ENCODE measurements at regions not wholly inside any gene's neighbourhood (a gene's known extent, or its start where the extent isn't known, plus 50 kb on each side); places are given as distances from the start of the nearest gene placed in this dataset.

DNA sequence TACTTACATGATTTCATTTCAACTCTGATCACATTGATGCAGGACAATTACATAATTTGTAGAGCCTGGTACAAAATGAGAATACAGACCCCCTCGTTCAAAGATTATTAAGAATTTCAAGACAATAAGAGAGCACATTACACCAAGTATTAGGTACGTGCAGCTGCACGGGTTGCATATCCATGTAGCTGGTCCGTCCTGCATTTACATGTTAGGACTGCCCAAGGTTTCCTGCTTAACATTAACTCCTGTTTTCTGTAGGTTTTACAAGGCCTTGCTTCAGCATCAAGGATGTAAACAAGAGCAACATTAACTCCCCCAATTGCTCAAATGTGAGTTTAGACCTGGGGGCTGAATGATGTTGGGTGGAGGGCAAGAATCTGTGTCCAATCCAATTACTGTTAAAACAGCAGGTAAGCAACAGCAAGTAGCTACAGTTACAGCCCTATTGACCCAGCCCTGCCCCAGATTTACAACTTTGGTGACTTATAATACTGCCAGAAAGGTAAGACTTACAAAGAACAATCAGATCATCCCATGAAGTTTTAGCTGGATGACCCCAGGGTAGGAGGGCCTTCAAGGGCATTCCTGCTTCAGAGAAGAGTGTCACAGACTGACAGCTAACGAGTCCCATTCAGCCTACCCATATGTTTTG is 127.4 kb upstream of the PPP2R3A start:
- Mint-ChIP-seq H3K4me3 (no peak overlapping the region), H3K4me1 (ENCODE audit: low read depth) (no peaks in the 10 kb centered on the region), H3K9me3 (no peaks in the 10 kb centered on the region), H3K36me3 (ENCODE audit: insufficient read depth) (no peaks in the 10 kb centered on the region), H3K27me3 (ENCODE audit: low read depth) (no peaks in the 10 kb centered on the region)
- ATAC-seq (no peak), DNase-seq (no peak)

DNA sequence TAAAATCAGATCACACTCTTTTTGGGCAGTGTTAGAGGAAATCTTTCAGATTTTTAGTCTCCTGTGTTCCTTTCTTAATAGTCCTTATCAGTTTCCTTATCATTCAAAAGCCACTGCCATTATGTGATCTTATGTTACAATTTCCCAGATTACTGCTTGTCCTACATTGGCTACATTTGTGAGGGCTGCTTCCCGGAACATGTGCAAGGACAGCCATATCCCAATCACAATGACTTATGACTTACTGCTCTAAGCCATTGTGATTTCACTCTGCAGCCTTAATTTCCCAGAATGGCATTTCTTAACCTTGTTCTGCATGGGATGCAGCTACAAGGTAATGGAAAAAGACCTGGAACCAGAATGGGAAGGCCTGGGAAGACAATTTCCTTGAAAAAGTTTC is 125.1 kb upstream of the PPP2R3A start:
- DNase-seq (no peak), ATAC-seq (no peak)
- H3K27me3 Mint-ChIP-seq (ENCODE audit: low read depth), result no peaks in the 10 kb centered on the region
- no peaks in the 10 kb centered on the region for H3K36me3 Mint-ChIP-seq (ENCODE audit: insufficient read depth)
- H3K9me3 Mint-ChIP-seq, result no peaks in the 10 kb centered on the region
- no peak overlapping the region for H3K4me3 Mint-ChIP-seq
- no peaks in the 10 kb centered on the region for H3K4me1 Mint-ChIP-seq (ENCODE audit: low read depth)

DNA sequence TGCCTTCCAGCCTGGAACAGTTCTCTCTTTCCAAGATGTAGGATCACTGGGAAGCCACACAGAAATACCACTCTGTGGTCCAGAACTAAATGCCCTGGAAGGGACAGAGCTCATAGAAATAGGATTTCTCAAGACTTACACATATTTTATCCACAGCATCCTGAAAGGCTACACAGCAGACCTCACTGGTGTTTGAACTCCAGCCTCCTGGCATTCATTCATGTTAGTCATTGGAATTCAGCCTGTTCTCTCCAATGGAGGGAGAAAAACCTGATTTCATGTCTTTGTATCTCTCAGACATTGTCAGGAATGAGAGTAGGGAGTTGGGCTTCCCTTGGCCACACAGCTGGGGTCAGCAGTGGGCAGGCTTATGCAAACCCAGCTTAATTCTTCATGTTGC is 121.1 kb upstream of the PPP2R3A start:
- Mint-ChIP-seq H3K27me3 (ENCODE audit: low read depth) (no peaks in the 10 kb centered on the region), H3K4me3 (no peak overlapping the region), H3K9me3 (peaks cover 4% of the 10 kb centered on the region), H3K4me1 (ENCODE audit: low read depth) (no peaks in the 10 kb centered on the region), H3K36me3 (ENCODE audit: insufficient read depth) (no peaks in the 10 kb centered on the region)
- no peak for ATAC-seq
- DNase-seq, result no peak

DNA sequence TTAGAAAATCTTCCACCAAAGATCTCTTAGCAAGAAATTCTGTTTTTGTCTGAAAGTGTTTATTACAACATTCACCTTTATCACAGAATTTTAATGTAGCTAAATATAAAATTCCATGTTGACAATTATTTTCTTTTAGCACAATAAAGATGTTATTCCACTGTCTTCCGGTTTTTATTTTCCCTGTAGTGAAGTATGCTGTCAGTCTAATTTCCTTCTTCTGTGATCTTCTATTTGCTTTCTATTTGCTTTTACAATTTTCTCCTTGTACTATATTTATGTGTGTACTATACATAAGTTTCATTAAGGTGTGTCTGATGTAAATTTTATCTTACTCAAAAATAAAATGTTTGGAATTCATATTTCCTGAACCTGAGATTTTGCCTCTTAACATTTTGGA is 117.5 kb upstream of the PPP2R3A start:
- Mint-ChIP-seq H3K27me3 (ENCODE audit: low read depth) (peaks cover 6% of the 10 kb centered on the region), H3K4me1 (ENCODE audit: low read depth) (no peaks in the 10 kb centered on the region), H3K4me3 (no peak overlapping the region), H3K9me3 (peaks cover 4% of the 10 kb centered on the region), H3K36me3 (ENCODE audit: insufficient read depth) (no peaks in the 10 kb centered on the region)
- no peak for DNase-seq
- no peak for ATAC-seq

DNA sequence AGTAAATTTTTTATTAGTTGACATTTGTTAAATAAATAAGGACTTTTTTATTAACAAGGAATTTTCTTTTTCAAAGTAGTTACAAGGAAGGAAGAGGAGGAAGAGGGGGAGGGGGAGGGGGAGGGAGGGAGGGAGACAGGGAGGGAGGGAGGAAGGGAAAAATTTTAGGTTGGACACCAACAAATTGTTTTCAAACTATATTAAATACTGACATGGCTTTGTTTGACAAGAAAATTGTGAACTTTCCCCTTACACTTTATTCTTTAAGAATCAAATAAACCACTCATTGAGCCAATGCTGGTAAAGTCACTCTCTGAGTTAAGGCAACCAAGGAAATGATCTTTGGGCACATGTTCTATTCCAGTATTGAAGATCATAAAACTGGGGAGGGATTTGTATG is 115.7 kb upstream of the PPP2R3A start:
- DNase-seq (no peak), ATAC-seq (no peak)
- Mint-ChIP-seq H3K9me3 (peaks cover 4% of the 10 kb centered on the region), H3K27me3 (ENCODE audit: low read depth) (peaks cover 6% of the 10 kb centered on the region), H3K4me1 (ENCODE audit: low read depth) (no peaks in the 10 kb centered on the region), H3K4me3 (no peak overlapping the region), H3K36me3 (ENCODE audit: insufficient read depth) (no peaks in the 10 kb centered on the region)

DNA sequence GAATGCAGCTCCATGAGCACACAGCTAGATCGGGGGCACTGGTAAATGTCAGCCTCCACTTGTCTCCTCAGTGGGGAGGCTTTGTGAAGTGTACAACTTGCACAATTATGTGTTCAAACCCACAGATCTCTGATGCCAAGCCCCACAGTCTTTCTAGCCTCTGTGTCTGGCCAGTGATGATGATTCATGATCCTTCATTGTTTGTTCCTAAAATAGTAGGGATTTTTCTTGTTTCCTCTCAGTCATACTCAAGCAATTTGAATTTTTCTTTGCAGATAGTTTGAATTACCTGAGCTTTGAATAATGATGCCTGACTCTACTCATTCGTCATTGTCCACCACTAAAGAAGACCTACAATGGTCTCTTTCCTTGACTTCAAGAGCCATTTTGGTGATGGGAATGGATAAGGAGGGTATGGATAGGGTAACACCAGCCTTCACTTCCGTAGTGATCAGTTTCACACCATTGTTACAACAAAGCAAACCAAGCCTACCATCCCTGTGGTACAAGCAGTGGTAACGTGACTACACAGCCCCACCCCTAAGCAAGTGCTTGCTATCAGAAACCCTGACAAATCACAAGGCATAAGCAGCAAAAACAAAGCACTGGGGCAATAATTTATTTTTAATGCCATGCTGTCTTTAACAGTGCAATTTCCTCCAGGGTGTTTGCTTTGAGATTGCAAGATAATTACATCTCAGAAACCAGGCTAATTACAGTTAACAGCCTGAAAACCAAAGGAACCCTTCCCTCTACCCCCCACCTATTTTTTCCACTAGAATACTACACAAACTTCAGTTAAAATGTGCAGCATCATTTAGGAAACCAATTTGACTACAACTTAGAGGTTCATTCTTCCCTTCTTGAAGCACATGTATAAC is 114.1 kb upstream of the PPP2R3A start:
- H3K4me3 Mint-ChIP-seq, result no peak overlapping the region
- H3K9me3 Mint-ChIP-seq, result peaks cover 4% of the 10 kb centered on the region
- H3K36me3 Mint-ChIP-seq (ENCODE audit: insufficient read depth), result no peaks in the 10 kb centered on the region
- H3K4me1 Mint-ChIP-seq (ENCODE audit: low read depth), result no peaks in the 10 kb centered on the region
- no peak for ATAC-seq
- no peak for DNase-seq
- peaks cover 6% of the 10 kb centered on the region for H3K27me3 Mint-ChIP-seq (ENCODE audit: low read depth)

DNA sequence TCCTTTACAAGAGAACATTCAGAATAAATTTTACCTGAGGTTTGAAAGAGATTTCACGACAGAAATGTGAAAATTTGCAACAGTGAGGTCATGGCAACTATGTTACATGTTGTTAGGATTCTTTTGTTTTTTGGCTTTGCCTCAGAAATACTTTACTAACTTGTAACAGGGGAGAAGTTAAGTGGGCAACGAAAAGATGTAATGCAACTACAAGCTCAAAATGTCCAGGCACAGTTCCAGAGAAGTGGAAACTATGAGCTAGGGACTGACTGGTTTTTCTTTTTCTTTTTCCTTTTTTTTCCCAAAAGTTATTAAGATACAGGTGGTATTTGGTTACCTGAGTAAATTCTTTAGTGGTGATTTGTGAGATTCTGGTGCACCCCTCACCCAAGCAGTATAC is 111.5 kb upstream of the PPP2R3A start:
- Mint-ChIP-seq H3K9me3 (no peaks in the 10 kb centered on the region), H3K4me1 (ENCODE audit: low read depth) (no peaks in the 10 kb centered on the region), H3K36me3 (ENCODE audit: insufficient read depth) (no peaks in the 10 kb centered on the region), H3K4me3 (no peak overlapping the region), H3K27me3 (ENCODE audit: low read depth) (peaks cover 6% of the 10 kb centered on the region)
- no peak for ATAC-seq
- no peak for DNase-seq

DNA sequence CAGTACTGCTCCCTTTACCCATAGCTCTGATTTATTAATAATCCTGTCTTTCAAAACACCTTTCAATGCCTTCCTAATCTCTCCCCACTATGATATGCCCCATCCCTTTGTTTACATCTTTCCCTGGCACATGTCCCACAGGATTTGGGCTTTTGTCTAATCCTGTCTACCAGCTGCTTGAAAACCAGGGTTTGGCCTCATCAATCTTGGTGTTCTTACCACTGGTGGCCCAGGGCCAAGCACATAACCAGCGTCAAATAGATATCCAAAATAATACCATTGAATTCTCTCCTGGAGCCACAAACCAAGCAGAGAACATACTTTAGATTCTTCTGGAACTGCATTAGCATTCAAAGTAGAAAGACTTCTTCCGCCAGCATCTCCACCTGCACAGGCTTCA is 104.8 kb upstream of the PPP2R3A start:
- DNase-seq (no peak), ATAC-seq (no peak)
- Mint-ChIP-seq H3K36me3 (ENCODE audit: insufficient read depth) (no peaks in the 10 kb centered on the region), H3K4me3 (no peak overlapping the region), H3K27me3 (ENCODE audit: low read depth) (no peaks in the 10 kb centered on the region), H3K9me3 (no peaks in the 10 kb centered on the region), H3K4me1 (ENCODE audit: low read depth) (no peaks in the 10 kb centered on the region)

DNA sequence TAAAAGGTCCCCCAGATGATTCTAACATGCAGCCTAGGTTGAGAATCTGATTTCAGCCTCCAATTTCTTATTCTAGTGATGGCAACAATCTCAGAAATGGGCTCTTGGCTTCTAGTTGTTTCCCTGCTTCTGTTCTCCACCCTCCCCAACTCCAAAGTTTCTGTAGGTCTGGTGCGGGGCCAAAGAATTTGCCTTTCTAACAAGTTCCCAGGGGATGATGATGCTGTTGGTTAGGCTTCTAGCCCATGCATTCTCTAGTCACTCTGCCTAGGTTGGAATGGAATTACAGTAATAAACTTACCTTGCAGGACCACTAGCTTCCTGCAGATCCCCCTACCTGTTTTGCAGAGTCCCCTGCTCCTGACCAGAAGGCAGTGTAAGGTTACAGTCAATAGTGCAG is 103.2 kb upstream of the PPP2R3A start:
- peaks cover 4% of the 10 kb centered on the region for H3K9me3 Mint-ChIP-seq
- no peak overlapping the region for H3K4me3 Mint-ChIP-seq
- H3K36me3 Mint-ChIP-seq (ENCODE audit: insufficient read depth), result no peaks in the 10 kb centered on the region
- peaks cover 2% of the 10 kb centered on the region for H3K27me3 Mint-ChIP-seq (ENCODE audit: low read depth)
- DNase-seq, result no peak
- no peak for ATAC-seq
- H3K4me1 Mint-ChIP-seq (ENCODE audit: low read depth), result no peaks in the 10 kb centered on the region

DNA sequence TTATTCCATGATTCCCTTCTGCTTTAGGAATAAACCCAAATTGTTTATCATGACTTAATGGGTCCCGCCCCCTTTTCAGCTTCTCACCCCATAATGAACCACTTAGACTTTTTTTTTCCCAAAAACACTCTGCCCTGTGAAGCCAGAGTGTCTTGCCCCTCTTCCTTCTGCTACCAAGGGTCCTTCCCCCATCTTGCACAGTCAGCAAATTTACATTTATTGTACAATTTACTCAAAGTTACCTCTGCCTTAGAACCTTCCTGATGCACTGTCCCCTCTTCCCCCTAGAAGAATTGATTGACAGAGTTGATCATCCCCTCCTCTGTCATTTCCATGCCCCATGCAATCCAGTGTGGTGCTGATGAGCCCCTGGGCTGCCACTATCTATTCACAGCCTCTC is 101.5 kb upstream of the PPP2R3A start:
- peaks cover 4% of the 10 kb centered on the region for H3K9me3 Mint-ChIP-seq
- no peaks in the 10 kb centered on the region for H3K4me1 Mint-ChIP-seq (ENCODE audit: low read depth)
- no peak for ATAC-seq
- no peaks in the 10 kb centered on the region for H3K36me3 Mint-ChIP-seq (ENCODE audit: insufficient read depth)
- peaks cover 2% of the 10 kb centered on the region for H3K27me3 Mint-ChIP-seq (ENCODE audit: low read depth)
- no peak overlapping the region for H3K4me3 Mint-ChIP-seq
- no peak for DNase-seq

DNA sequence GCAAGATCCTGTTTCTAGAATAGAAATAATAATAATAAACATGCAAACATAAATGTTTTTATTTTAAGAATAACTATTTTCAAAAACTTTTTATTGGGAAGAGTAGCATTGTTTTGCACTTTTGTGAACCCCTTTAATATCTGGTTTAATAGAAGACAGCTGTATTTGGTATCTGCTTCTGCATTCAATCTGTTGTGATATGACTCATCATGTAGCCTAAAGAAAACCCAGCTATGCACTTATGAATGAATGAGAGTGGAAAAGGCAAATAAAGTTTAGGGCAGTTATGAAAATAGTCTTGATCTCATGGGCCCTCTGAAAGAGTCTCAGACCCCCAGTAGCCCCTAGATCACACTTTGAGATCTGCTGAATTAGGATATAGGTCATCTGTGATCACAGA is 100.4 kb upstream of the PPP2R3A start:
- Mint-ChIP-seq H3K4me1 (ENCODE audit: low read depth) (no peaks in the 10 kb centered on the region), H3K9me3 (peaks cover 4% of the 10 kb centered on the region), H3K4me3 (no peak overlapping the region), H3K27me3 (ENCODE audit: low read depth) (peaks cover 2% of the 10 kb centered on the region), H3K36me3 (ENCODE audit: insufficient read depth) (no peaks in the 10 kb centered on the region)
- ATAC-seq, result no peak
- no peak for DNase-seq

DNA sequence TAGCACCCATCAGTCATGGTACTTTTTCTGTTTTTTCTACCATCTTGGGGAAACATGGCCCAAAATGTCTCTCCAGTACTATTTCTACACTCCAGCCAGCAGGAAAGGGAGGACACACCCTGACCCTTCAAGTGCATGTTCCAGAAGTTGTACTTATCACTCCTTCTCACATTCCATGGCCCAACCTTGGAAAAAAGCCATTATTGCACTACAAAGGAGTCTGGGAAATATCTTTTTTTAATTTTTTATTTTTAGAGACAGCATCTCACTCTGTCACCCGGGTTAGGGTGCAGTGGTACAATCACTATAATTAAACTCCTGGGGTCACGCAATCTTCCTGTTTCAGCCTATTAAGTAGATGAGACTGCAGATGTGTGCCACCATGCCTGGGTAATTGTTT is 100.0 kb upstream of the PPP2R3A start:
- DNase-seq (no peak), ATAC-seq (no peak)
- H3K4me1 Mint-ChIP-seq (ENCODE audit: low read depth), result no peaks in the 10 kb centered on the region
- H3K27me3 Mint-ChIP-seq (ENCODE audit: low read depth), result peaks cover 2% of the 10 kb centered on the region
- no peak overlapping the region for H3K4me3 Mint-ChIP-seq
- H3K9me3 Mint-ChIP-seq, result peaks cover 4% of the 10 kb centered on the region
- H3K36me3 Mint-ChIP-seq (ENCODE audit: insufficient read depth), result no peaks in the 10 kb centered on the region

DNA sequence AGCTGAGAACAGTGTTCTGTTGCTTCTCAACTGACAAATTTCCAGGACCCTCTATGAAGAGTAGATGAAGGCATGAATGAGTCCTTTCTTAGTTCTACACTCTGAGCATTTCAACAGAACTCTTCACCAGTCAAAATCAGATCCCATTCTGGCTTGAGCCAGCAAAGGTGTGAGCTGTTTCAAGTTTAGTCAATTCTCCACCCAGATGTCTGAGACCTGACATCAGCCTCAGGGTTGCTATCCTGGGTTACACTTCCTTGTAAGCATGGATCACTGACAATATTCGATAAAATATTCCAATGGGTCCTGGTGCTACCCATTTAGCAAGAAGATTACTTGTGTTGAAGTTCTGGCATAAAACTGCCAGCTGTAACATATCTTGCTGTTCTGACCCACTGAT is 97.6 kb upstream of the PPP2R3A start:
- Mint-ChIP-seq H3K27me3 (ENCODE audit: low read depth) (peaks cover 2% of the 10 kb centered on the region), H3K36me3 (ENCODE audit: insufficient read depth) (no peaks in the 10 kb centered on the region), H3K4me1 (ENCODE audit: low read depth) (no peaks in the 10 kb centered on the region)

DNA sequence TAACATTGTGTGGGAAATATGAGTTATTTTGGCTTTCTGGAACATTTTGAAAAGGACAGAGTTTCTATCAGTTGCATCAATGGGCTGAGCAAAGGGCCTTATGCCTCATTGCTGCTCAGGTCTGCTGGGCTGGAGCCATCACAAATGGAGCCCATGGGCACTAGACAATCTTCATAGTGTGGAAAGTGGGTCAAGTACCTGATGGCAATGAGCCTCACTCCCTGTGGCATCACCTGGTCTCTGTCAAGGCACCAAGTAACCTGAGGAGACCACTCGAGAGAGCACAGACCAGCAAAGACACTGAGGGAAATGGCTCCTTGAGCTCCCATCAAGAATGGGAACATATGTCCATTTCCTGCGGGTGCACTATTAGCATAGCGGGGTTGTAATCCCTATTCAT is 96.7 kb upstream of the PPP2R3A start:
- H3K36me3 Mint-ChIP-seq (ENCODE audit: insufficient read depth), result no peaks in the 10 kb centered on the region
- no peak overlapping the region for H3K4me3 Mint-ChIP-seq
- ATAC-seq (no peak), DNase-seq (no peak)
- no peaks in the 10 kb centered on the region for H3K4me1 Mint-ChIP-seq (ENCODE audit: low read depth)
- peaks cover 2% of the 10 kb centered on the region for H3K27me3 Mint-ChIP-seq (ENCODE audit: low read depth)
- peaks cover 13% of the 10 kb centered on the region for H3K9me3 Mint-ChIP-seq

More for the DNA sequence above, 97.6 kb upstream of the PPP2R3A start:
- ATAC-seq, result no peak
- H3K4me3 Mint-ChIP-seq, result no peak overlapping the region
- DNase-seq, result no peak
- H3K9me3 Mint-ChIP-seq, result peaks cover 8% of the 10 kb centered on the region

DNA sequence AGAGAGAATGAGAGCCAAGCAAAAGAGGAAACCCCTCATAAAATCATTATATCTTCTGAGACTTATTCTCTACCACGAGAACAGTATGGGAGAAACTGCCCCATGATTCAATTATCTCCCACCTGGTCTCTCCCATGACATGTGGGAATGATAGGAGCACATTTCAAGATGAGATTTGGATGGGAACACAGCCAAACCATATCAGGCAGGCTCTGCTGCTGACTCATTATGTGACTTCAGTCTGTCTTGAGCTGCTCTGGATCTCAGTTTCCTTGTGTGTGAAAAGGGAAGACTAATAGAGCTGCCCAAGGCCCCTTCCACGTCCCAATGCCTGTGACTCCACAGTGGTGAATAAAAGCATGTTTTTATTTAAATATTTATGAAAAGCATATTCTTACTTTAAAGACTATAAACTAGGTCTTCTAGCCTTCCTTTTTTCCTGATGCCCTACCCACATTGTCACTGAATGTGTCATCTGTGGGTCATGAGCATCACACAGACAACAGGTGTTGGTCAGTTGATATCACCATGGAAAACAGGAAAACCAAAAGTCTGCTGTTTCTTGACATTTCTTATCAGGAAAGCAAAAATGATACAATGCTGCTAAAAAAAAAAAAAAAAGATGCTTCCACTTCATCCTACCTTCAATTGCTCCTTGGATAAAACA is 96.0 kb upstream of the PPP2R3A start:
- H3K4me3 Mint-ChIP-seq, result no peak overlapping the region
- H3K36me3 Mint-ChIP-seq (ENCODE audit: insufficient read depth), result no peaks in the 10 kb centered on the region
- no peaks in the 10 kb centered on the region for H3K4me1 Mint-ChIP-seq (ENCODE audit: low read depth)
- DNase-seq (no peak), ATAC-seq (no peak)
- peaks cover 16% of the 10 kb centered on the region for H3K9me3 Mint-ChIP-seq
- H3K27me3 Mint-ChIP-seq (ENCODE audit: low read depth), result peaks cover 2% of the 10 kb centered on the region
